ENCODE measurements at regions not wholly inside any gene's neighbourhood (a gene's known extent, or its start where the extent isn't known, plus 50 kb on each side); places are given as distances from the start of the nearest gene placed in this dataset.

GRCh38 chr17:22694362-22695227 lies 1002.3 kb downstream of the KCNJ18 start:
- Histone ChIP-seq H3K4me3 (no peak overlapping the region), H3K27ac (no peak overlapping the region), H3K36me3 (no peaks in the 10 kb centered on the region), H3K4me1 (no peaks in the 10 kb centered on the region), H3K9me3 (no peaks in the 10 kb centered on the region), H3K27me3 (ENCODE audit: low read depth) (no peaks in the 10 kb centered on the region)
- TF ChIP-seq CTCF (IDR thresholded peaks at IDR 0.05) = no peak
- ATAC-seq (no peak), DNase-seq (no peak)
- intact Hi-C loops (cut with DNase I) = no loop called here

GRCh38 chr17:22695228-22695619 lies 1002.9 kb downstream of the KCNJ18 start:
- no peak overlapping the region for H3K4me3 ChIP-seq
- no peaks in the 10 kb centered on the region for H3K36me3 ChIP-seq
- intact Hi-C loops (cut with DNase I) = no loop called here
- no peaks in the 10 kb centered on the region for H3K9me3 ChIP-seq
- DNase-seq (no peak), ATAC-seq (peak in 1 of 2 donors; percentile 13)
- H3K27me3 ChIP-seq (ENCODE audit: low read depth) = no peaks in the 10 kb centered on the region
- no peak for TF ChIP-seq CTCF (IDR thresholded peaks at IDR 0.05)
- H3K27ac ChIP-seq = no peak overlapping the region
- no peaks in the 10 kb centered on the region for H3K4me1 ChIP-seq

GRCh38 chr17:22703204-22703603 lies 1010.9 kb downstream of the KCNJ18 start:
- Histone ChIP-seq H3K4me1 (no peaks in the 10 kb centered on the region), H3K27me3 (ENCODE audit: low read depth) (no peaks in the 10 kb centered on the region), H3K9me3 (no peaks in the 10 kb centered on the region), H3K4me3 (no peak overlapping the region), H3K27ac (no peak overlapping the region), H3K36me3 (no peaks in the 10 kb centered on the region)
- peak in 1 of 2 donors; percentile 47 for ATAC-seq
- intact Hi-C loops (cut with DNase I) = no loop called here
- DNase-seq = no peak
- TF ChIP-seq CTCF (IDR thresholded peaks at IDR 0.05) = no peak

- no peak overlapping the region for H3K27ac ChIP-seq
- no peaks in the 10 kb centered on the region for H3K36me3 ChIP-seq
- H3K4me3 ChIP-seq = no peak overlapping the region
- ATAC-seq = no peak
- intact Hi-C loops (cut with DNase I) = no loop called here
- no peaks in the 10 kb centered on the region for H3K27me3 ChIP-seq (ENCODE audit: low read depth)
- no peaks in the 10 kb centered on the region for H3K9me3 ChIP-seq
- no peaks in the 10 kb centered on the region for H3K4me1 ChIP-seq
- no peak for DNase-seq
- no peak for TF ChIP-seq CTCF (IDR thresholded peaks at IDR 0.05)
These were observed 1011.6 kb downstream of the KCNJ18 start for GRCh38 chr17:22703786-22704441.

GRCh38 chr17:22704674-22705073 lies 1012.4 kb downstream of the KCNJ18 start:
- Histone ChIP-seq H3K27ac (no peak overlapping the region), H3K36me3 (no peaks in the 10 kb centered on the region), H3K4me1 (no peaks in the 10 kb centered on the region), H3K9me3 (no peaks in the 10 kb centered on the region), H3K4me3 (no peak overlapping the region), H3K27me3 (ENCODE audit: low read depth) (no peaks in the 10 kb centered on the region)
- DNase-seq (no peak), ATAC-seq (no peak)
- TF ChIP-seq CTCF (IDR thresholded peaks at IDR 0.05) = no peak
- intact Hi-C loops (cut with DNase I) = no loop called here
